ENCODE measurements at regions not wholly inside any gene's neighbourhood (a gene's known extent, or its start where the extent isn't known, plus 50 kb on each side); places are given as distances from the start of the nearest gene placed in this dataset.
"Not testable (repeated sequence)": the region's sequence is repeated elsewhere in the genome, so short reads cannot be mapped to it uniquely, and the experiment has no call there.

- H3K9me3 ChIP-seq, result no peaks in the 10 kb centered on the region
- H3K4me1 ChIP-seq, result no peaks in the 10 kb centered on the region
- H3K27me3 ChIP-seq, result no peaks in the 10 kb centered on the region
- intact Hi-C loops (cut with DNase I; ENCODE audit: low total_unique reads), result no loop called here
- WGBS, 2 donors, result 80 to 86% methylated on average over 3 of the region's 3 CpGs
- no peak for DNase-seq
- H3K4me3 ChIP-seq, result no peak overlapping the region
- no peaks in the 10 kb centered on the region for H3K36me3 ChIP-seq (ENCODE audit: low read depth, missing control alignments)
- no peak overlapping the region for H3K27ac ChIP-seq
- TF ChIP-seq CTCF (IDR thresholded peaks at IDR 0.05) (no peak), POLR2A (IDR thresholded peaks at IDR 0.05) (no peak)
Observed at GRCh38 chr21:20169812-20170576, 828.2 kb upstream of the NCAM2 start.

DNA sequence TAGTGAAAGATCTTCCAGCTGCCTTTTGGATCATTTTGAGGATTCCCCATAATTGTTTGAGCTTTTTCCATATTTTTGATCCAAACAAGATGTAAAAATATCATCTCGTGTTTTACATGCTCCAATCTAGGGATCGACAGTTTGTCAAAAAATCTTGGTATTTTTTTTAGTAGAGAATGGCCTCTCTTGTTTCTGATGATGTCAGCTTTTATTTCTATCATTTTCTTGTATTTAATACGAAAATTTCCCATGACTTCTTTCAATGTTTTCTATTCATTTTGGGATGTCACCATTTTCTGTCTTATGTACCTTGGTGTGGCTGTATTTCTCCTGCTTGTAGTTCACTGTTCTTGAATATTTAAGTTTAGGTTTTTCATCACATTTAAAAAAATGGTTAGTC lies 812.0 kb upstream of the NCAM2 start:
- Histone ChIP-seq H3K4me3 (no peak overlapping the region), H3K9me3 (no peaks in the 10 kb centered on the region), H3K4me1 (no peaks in the 10 kb centered on the region), H3K27ac (no peak overlapping the region), H3K36me3 (ENCODE audit: low read depth, missing control alignments) (no peaks in the 10 kb centered on the region), H3K27me3 (no peaks in the 10 kb centered on the region)
- WGBS, 2 donors, result 53 to 55% methylated on average over 3 of the region's 3 CpGs
- no peak for DNase-seq
- intact Hi-C loops (cut with DNase I; ENCODE audit: low total_unique reads), result no loop called here
- no peak for TF ChIP-seq CTCF (IDR thresholded peaks at IDR 0.05)
- TF ChIP-seq POLR2A (IDR thresholded peaks at IDR 0.05), result no peak

DNA sequence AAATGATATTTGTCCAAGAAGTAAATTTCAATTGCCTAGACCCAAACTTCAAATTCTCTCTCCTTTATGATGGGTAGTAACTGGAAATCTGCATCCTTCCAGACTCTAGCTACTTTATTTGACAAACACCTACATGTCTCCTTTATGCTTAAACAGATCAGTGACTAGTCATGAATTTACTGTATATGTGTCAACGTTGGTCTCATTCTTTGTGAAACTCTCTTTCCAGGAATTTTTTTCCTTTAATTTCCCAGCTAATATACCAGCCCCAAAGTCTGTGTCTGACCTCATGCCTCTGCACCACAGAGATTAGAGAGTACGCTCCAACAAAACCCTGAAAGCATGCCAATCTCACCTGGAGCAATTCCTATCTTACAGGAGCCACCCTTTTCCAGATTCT lies 811.2 kb upstream of the NCAM2 start:
- no peak for DNase-seq
- 71 to 75% methylated on average over 2 of the region's 2 CpGs for WGBS, 2 donors
- Histone ChIP-seq H3K4me3 (no peak overlapping the region), H3K9me3 (no peaks in the 10 kb centered on the region), H3K27ac (no peak overlapping the region), H3K27me3 (no peaks in the 10 kb centered on the region), H3K36me3 (ENCODE audit: low read depth, missing control alignments) (no peaks in the 10 kb centered on the region), H3K4me1 (no peaks in the 10 kb centered on the region)
- intact Hi-C loops (cut with DNase I; ENCODE audit: low total_unique reads), result no loop called here
- TF ChIP-seq CTCF (IDR thresholded peaks at IDR 0.05) (no peak), POLR2A (IDR thresholded peaks at IDR 0.05) (no peak)

- WGBS, 2 donors, result 97 to 99% methylated on average over 3 of the region's 4 CpGs
- H3K9me3 ChIP-seq; H3K27ac ChIP-seq; H3K4me1 ChIP-seq; H3K27me3 ChIP-seq; intact Hi-C loops (cut with DNase I; ENCODE audit: low total_unique reads); H3K4me3 ChIP-seq; H3K36me3 ChIP-seq (ENCODE audit: low read depth, missing control alignments); DNase-seq: not testable (repeated sequence)
Observed at GRCh38 chr21:20201323-20201722, 796.9 kb upstream of the NCAM2 start.

- TF ChIP-seq POLR2A (IDR thresholded peaks at IDR 0.05), result no peak
- no peak for TF ChIP-seq CTCF (IDR thresholded peaks at IDR 0.05)
- Histone ChIP-seq H3K36me3 (ENCODE audit: low read depth, missing control alignments) (no peaks in the 10 kb centered on the region), H3K27me3 (no peaks in the 10 kb centered on the region), H3K4me1 (no peaks in the 10 kb centered on the region), H3K9me3 (no peaks in the 10 kb centered on the region), H3K27ac (no peak overlapping the region), H3K4me3 (no peak overlapping the region)
- intact Hi-C loops (cut with DNase I; ENCODE audit: low total_unique reads), result no loop called here
- WGBS, 2 donors, result 81 to 92% methylated on average over 3 of the region's 3 CpGs
- no peak for DNase-seq
Observed at GRCh38 chr21:20207335-20207734, 790.9 kb upstream of the NCAM2 start.
